ENCODE measurements at regions not wholly inside any gene's neighbourhood (a gene's known extent, or its start where the extent isn't known, plus 50 kb on each side); places are given as distances from the start of the nearest gene placed in this dataset.

DNA sequence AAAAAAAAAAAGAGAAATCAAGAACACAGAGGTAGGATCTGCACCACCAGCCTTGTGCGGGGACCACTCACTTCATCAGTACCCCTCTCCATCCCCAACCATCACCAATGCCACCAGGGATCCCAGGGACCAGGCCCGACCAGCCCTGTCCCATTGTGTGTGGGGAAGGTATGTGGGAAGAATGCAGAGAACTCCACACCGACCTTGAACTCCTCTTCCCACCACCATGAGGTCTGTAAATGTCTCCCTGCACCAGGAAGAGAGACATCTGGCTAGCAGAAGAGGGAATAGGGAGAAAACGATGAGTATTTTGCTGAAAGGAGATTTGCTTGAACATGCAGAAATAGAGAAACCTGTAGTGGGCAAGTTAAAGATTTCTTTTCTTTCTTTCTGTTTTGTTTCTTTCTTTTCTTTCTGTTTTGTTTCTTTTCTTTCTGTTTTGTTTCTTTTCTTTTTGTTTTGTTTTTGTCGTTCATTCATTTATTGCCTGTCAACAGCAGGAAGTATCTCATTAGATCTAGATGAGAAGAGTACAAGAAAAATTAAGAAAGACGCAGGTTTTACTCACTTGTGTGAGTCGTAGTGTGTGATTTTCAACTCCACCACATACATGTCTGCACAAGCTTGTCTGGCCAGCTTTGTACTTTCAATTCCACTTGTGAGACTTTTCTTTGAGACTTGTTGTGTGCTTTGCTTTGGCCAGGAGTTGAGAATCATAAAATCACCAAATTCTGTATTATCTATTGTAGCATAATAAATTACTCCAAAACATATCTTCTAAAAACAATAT lies 179.8 kb upstream of the HAAO start:
- TF ChIP-seq CTCF (conservative IDR thresholded peaks at IDR 0.05) (no peak), ZFX (IDR thresholded peaks at IDR 0.05) (no peak)
- H3K27ac ChIP-seq, result no peak overlapping the region

GRCh38 chr2:42971381-42971780 lies 179.0 kb upstream of the HAAO start:
- H3K27ac ChIP-seq, result no peak overlapping the region
- TF ChIP-seq CTCF (conservative IDR thresholded peaks at IDR 0.05) (no peak), ZFX (IDR thresholded peaks at IDR 0.05) (no peak)

DNA sequence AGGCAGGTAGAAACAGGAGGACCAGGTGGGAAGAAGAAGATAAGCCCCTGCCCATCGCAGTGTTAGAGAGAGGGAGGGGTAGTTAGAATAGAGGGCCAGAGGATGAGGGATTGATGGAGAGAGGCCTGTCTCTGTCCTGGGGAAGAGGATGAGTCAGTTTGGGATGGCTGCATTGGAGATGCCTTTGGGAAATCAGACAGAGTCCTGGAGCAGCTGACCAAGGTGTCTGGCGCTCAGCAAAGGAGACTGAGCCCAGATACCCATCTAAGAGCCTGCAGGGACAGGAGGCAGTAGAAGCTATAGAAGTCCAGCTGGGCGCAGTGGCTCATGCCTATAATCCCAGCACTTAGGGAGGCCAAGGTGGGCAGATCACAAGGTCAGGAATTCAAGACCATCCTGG lies 177.8 kb upstream of the HAAO start:
- no peak overlapping the region for H3K27ac ChIP-seq
- no peak for TF ChIP-seq CTCF (conservative IDR thresholded peaks at IDR 0.05)
- no peak for TF ChIP-seq ZFX (IDR thresholded peaks at IDR 0.05)

GRCh38 chr2:42969231-42970150 lies 177.1 kb upstream of the HAAO start:
- no peak for TF ChIP-seq CTCF (conservative IDR thresholded peaks at IDR 0.05)
- TF ChIP-seq ZFX (IDR thresholded peaks at IDR 0.05), result no peak
- H3K27ac ChIP-seq, result no peak overlapping the region

GRCh38 chr2:42967959-42968674 lies 175.7 kb upstream of the HAAO start:
- no peak overlapping the region for H3K27ac ChIP-seq
- TF ChIP-seq CTCF (conservative IDR thresholded peaks at IDR 0.05), result no peak
- no peak for TF ChIP-seq ZFX (IDR thresholded peaks at IDR 0.05)

DNA sequence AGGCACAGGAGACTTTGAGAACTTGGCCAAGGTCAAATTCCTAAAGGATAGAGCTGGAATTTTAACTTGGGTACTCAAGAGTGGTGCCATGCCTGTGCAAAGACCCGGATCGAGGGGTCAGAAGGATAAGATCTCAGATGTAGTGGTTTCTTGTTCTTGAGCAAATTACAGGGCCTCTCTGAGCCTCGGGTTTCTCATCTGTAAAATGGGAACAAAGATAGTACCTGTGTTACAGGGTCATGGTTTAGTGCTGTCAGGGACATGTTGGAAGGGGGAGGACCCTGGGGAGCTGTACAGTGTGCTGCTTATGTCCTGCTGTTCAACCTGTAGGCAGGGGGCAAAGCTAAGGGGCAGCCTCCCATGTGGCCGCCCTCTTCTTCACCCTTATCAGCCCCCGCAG lies 173.5 kb upstream of the HAAO start:
- no peak for TF ChIP-seq ZFX (IDR thresholded peaks at IDR 0.05)
- no peak for TF ChIP-seq CTCF (conservative IDR thresholded peaks at IDR 0.05)
- no peak overlapping the region for H3K27ac ChIP-seq
